GM19452 (cell line): ENCODE measurements at regions not wholly inside any gene's neighbourhood (a gene's known extent, or its start where the extent isn't known, plus 50 kb on each side); places are given as distances from the start of the nearest gene placed in this dataset.
"Not testable (repeated sequence)": the region's sequence is repeated elsewhere in the genome, so short reads cannot be mapped to it uniquely, and the experiment has no call there.

Experiments
- ATAC-seq: cut with Tn5 transposase; IDR thresholded peaks from one replicate; pipeline ENCODE4 v1.9.1; 2021; ENCODE audit not compliant: unreplicated experiment

GRCh38 chr12:89160716-89161123, 191.6 kb downstream of the DUSP6 start:
- no peak for ATAC-seq

- ATAC-seq = no peak
These were observed 194.9 kb downstream of the DUSP6 start for GRCh38 chr12:89157413-89157812.

GRCh38 chr12:89156862-89157262, 195.4 kb downstream of the DUSP6 start:
- ATAC-seq = no peak

GRCh38 chr12:89156340-89156739, 196.0 kb downstream of the DUSP6 start:
- no peak for ATAC-seq

- no peak for ATAC-seq
These were observed 196.5 kb downstream of the DUSP6 start for GRCh38 chr12:89155826-89156225.

GRCh38 chr12:89154743-89155499, 197.4 kb downstream of the DUSP6 start:
- ATAC-seq = no peak

- ATAC-seq = no peak
These were observed 199.0 kb downstream of the DUSP6 start for GRCh38 chr12:89153341-89153740.

GRCh38 chr12:89151536-89151935, 200.8 kb downstream of the DUSP6 start:
- ATAC-seq = no peak

GRCh38 chr12:89150789-89151188, 201.5 kb downstream of the DUSP6 start:
- not testable (repeated sequence) for ATAC-seq

- ATAC-seq = no peak
These were observed 211.6 kb downstream of the DUSP6 start for GRCh38 chr12:89140602-89141238.

GRCh38 chr12:89140141-89140540, 212.2 kb downstream of the DUSP6 start:
- ATAC-seq = no peak

GRCh38 chr12:89139390-89139789, 212.9 kb downstream of the DUSP6 start:
- no peak for ATAC-seq

GRCh38 chr12:89138048-89138852, 214.1 kb downstream of the DUSP6 start:
- ATAC-seq = no peak

GRCh38 chr12:89135976-89136634, 216.2 kb downstream of the DUSP6 start:
- no peak for ATAC-seq

GRCh38 chr12:89134213-89134770, 218.0 kb downstream of the DUSP6 start:
- no peak for ATAC-seq

- no peak for ATAC-seq
These were observed 223.0 kb downstream of the DUSP6 start for GRCh38 chr12:89129167-89129870.

GRCh38 chr12:89126712-89127111, 225.6 kb downstream of the DUSP6 start:
- no peak for ATAC-seq

GRCh38 chr12:89122852-89123251, 229.4 kb downstream of the DUSP6 start:
- ATAC-seq = no peak

GRCh38 chr12:89117448-89118034, 234.8 kb downstream of the DUSP6 start:
- no peak for ATAC-seq

GRCh38 chr12:89111964-89112363, 240.3 kb downstream of the DUSP6 start:
- no peak for ATAC-seq
